Vagina (tissue), 2 donors: ENCODE measurements at regions not wholly inside any gene's neighbourhood (a gene's known extent, or its start where the extent isn't known, plus 50 kb on each side); places are given as distances from the start of the nearest gene placed in this dataset.
"Not testable (repeated sequence)": the region's sequence is repeated elsewhere in the genome, so short reads cannot be mapped to it uniquely, and the experiment has no call there.

Source experiments
- DNase-seq, 2 donors: peaks; one replicate each; pipeline ENCODE4 v3.0.0-alpha.2; 2017; ENCODE audit errors: extremely low spot score in 2 of 2
- H3K27ac ChIP-seq: fragments of 200-600 bp; sonication (generic); one replicate; pipeline ENCODE4 v1.5.1; 2019
- H3K27me3 ChIP-seq: fragments of 200-600 bp; sonication (generic); one replicate; pipeline ENCODE4 v1.5.1; 2019
- H3K36me3 ChIP-seq, 2 donors: fragments of 200-600 bp; sonication (generic); one replicate each; pipeline ENCODE4 v1.5.1; 2017 to 2019
- H3K4me1 ChIP-seq: fragments of 200-600 bp; sonication (generic); one replicate; pipeline ENCODE4 v1.5.1; 2019
- H3K4me3 ChIP-seq, 2 donors: fragments of 200-600 bp; sonication (generic); 1 replicate in 1 of 2; 2 replicates in 1 of 2; pipeline ENCODE4 v1.5.1; 2016 to 2019
- H3K9me3 ChIP-seq: fragments of 200-600 bp; sonication (generic); one replicate; pipeline ENCODE4 v1.5.1; 2019
- intact Hi-C: fragments of 100-400 bp; cut with DNase I; formaldehyde crosslinking; loops from one replicate; pipeline ENCODE4 v1.15.1; 2023

GRCh38 chr22:12541412-12542170 lies 2986.4 kb upstream of the OR11H1 start:
- intact Hi-C loops, H3K4me1 ChIP-seq, H3K9me3 ChIP-seq, H3K27me3 ChIP-seq, H3K4me3 ChIP-seq, H3K27ac ChIP-seq, H3K36me3 ChIP-seq, DNase-seq: not testable (repeated sequence)

GRCh38 chr22:12553366-12553765 lies 2974.6 kb upstream of the OR11H1 start:
- intact Hi-C loops, DNase-seq, H3K27me3 ChIP-seq, H3K9me3 ChIP-seq, H3K27ac ChIP-seq, H3K4me3 ChIP-seq, H3K36me3 ChIP-seq, H3K4me1 ChIP-seq: not testable (repeated sequence)

- H3K4me1 ChIP-seq, intact Hi-C loops, H3K27me3 ChIP-seq, H3K36me3 ChIP-seq, H3K9me3 ChIP-seq, H3K27ac ChIP-seq, DNase-seq, H3K4me3 ChIP-seq: not testable (repeated sequence)
Measured at GRCh38 chr22:12554648-12555192, 2973.3 kb upstream of the OR11H1 start.

- H3K9me3 ChIP-seq, DNase-seq, H3K4me1 ChIP-seq, H3K27ac ChIP-seq, H3K4me3 ChIP-seq, H3K27me3 ChIP-seq, intact Hi-C loops, H3K36me3 ChIP-seq: not testable (repeated sequence)
Measured at GRCh38 chr22:12571500-12571899, 2956.5 kb upstream of the OR11H1 start.

GRCh38 chr22:12579655-12580054 lies 2948.3 kb upstream of the OR11H1 start:
- not testable (repeated sequence) for DNase-seq, H3K36me3 ChIP-seq, H3K27ac ChIP-seq

GRCh38 chr22:12584457-12584856 lies 2943.5 kb upstream of the OR11H1 start:
- intact Hi-C loops, H3K27ac ChIP-seq, H3K27me3 ChIP-seq, H3K4me3 ChIP-seq, H3K4me1 ChIP-seq, H3K36me3 ChIP-seq, DNase-seq, H3K9me3 ChIP-seq: not testable (repeated sequence)

More at GRCh38 chr22:12579655-12580054, 2948.3 kb upstream of the OR11H1 start:
- H3K9me3 ChIP-seq, H3K4me3 ChIP-seq, H3K4me1 ChIP-seq, intact Hi-C loops, H3K27me3 ChIP-seq: not testable (repeated sequence)

- H3K9me3 ChIP-seq, H3K4me3 ChIP-seq, H3K36me3 ChIP-seq, H3K27ac ChIP-seq, intact Hi-C loops, H3K4me1 ChIP-seq, DNase-seq, H3K27me3 ChIP-seq: not testable (repeated sequence)
Measured at GRCh38 chr22:12584874-12585273, 2943.1 kb upstream of the OR11H1 start.

GRCh38 chr22:12595724-12596123 lies 2932.3 kb upstream of the OR11H1 start:
- DNase-seq, intact Hi-C loops, H3K36me3 ChIP-seq, H3K9me3 ChIP-seq, H3K4me3 ChIP-seq, H3K27ac ChIP-seq, H3K27me3 ChIP-seq, H3K4me1 ChIP-seq: not testable (repeated sequence)

GRCh38 chr22:12597778-12598177 lies 2930.2 kb upstream of the OR11H1 start:
- H3K4me1 ChIP-seq, H3K27ac ChIP-seq, H3K9me3 ChIP-seq, H3K27me3 ChIP-seq, DNase-seq, H3K36me3 ChIP-seq, H3K4me3 ChIP-seq, intact Hi-C loops: not testable (repeated sequence)

GRCh38 chr22:12601510-12601869 lies 2926.5 kb upstream of the OR11H1 start:
- H3K9me3 ChIP-seq, H3K27me3 ChIP-seq, H3K36me3 ChIP-seq, H3K27ac ChIP-seq, intact Hi-C loops, DNase-seq, H3K4me1 ChIP-seq: not testable (repeated sequence)
- H3K4me3 ChIP-seq: peak overlapping the region; percentile 4 to 7
